ENCODE measurements at regions not wholly inside any gene's neighbourhood (a gene's known extent, or its start where the extent isn't known, plus 50 kb on each side); places are given as distances from the start of the nearest gene placed in this dataset.
"Not testable (repeated sequence)": the region's sequence is repeated elsewhere in the genome, so short reads cannot be mapped to it uniquely, and the experiment has no call there.

GRCh38 chr2:195535911-195536522 lies 121.0 kb upstream of the SLC39A10 start:
- no peak for DNase-seq (ENCODE audit: low read depth)

- DNase-seq (ENCODE audit: low read depth), result no peak
These were observed 122.1 kb upstream of the SLC39A10 start for GRCh38 chr2:195534971-195535370.

GRCh38 chr2:195533771-195534642 lies 123.0 kb upstream of the SLC39A10 start:
- peak; percentile 83 for DNase-seq (ENCODE audit: low read depth)

GRCh38 chr2:195532628-195533271 lies 124.3 kb upstream of the SLC39A10 start:
- no peak for DNase-seq (ENCODE audit: low read depth)

GRCh38 chr2:195532255-195532627 lies 124.8 kb upstream of the SLC39A10 start:
- DNase-seq (ENCODE audit: low read depth), result no peak

- DNase-seq (ENCODE audit: low read depth), result no peak
These were observed 125.3 kb upstream of the SLC39A10 start for GRCh38 chr2:195531754-195532153.

GRCh38 chr2:195523242-195523641 lies 133.8 kb upstream of the SLC39A10 start:
- DNase-seq (ENCODE audit: low read depth), result not testable (repeated sequence)

- DNase-seq (ENCODE audit: low read depth), result no peak
These were observed 135.4 kb upstream of the SLC39A10 start for GRCh38 chr2:195521589-195521988.

GRCh38 chr2:195520671-195521155 lies 136.3 kb upstream of the SLC39A10 start:
- DNase-seq (ENCODE audit: low read depth), result no peak

- DNase-seq (ENCODE audit: low read depth), result no peak
These were observed 141.5 kb upstream of the SLC39A10 start for GRCh38 chr2:195515551-195515950.

GRCh38 chr2:195514365-195514764 lies 142.7 kb upstream of the SLC39A10 start:
- no peak for DNase-seq (ENCODE audit: low read depth)

GRCh38 chr2:195513119-195513518 lies 143.9 kb upstream of the SLC39A10 start:
- DNase-seq (ENCODE audit: low read depth), result no peak

GRCh38 chr2:195509551-195509950 lies 147.5 kb upstream of the SLC39A10 start:
- no peak for DNase-seq (ENCODE audit: low read depth)

- DNase-seq (ENCODE audit: low read depth), result no peak
These were observed 148.9 kb upstream of the SLC39A10 start for GRCh38 chr2:195508139-195508455.

- no peak for DNase-seq (ENCODE audit: low read depth)
These were observed 149.4 kb upstream of the SLC39A10 start for GRCh38 chr2:195507447-195508138.

- no peak for DNase-seq (ENCODE audit: low read depth)
These were observed 151.3 kb upstream of the SLC39A10 start for GRCh38 chr2:195505701-195506100.

GRCh38 chr2:195503208-195503607 lies 153.8 kb upstream of the SLC39A10 start:
- DNase-seq (ENCODE audit: low read depth), result no peak

- DNase-seq (ENCODE audit: low read depth), result no peak
These were observed 155.3 kb upstream of the SLC39A10 start for GRCh38 chr2:195501746-195502145.

- DNase-seq (ENCODE audit: low read depth), result no peak
These were observed 156.1 kb upstream of the SLC39A10 start for GRCh38 chr2:195500879-195501278.

GRCh38 chr2:195498839-195499490 lies 158.1 kb upstream of the SLC39A10 start:
- DNase-seq (ENCODE audit: low read depth), result no peak

GRCh38 chr2:195498176-195498575 lies 158.8 kb upstream of the SLC39A10 start:
- no peak for DNase-seq (ENCODE audit: low read depth)

- DNase-seq (ENCODE audit: low read depth), result no peak
These were observed 160.0 kb upstream of the SLC39A10 start for GRCh38 chr2:195496991-195497390.
